ENCODE measurements at regions not wholly inside any gene's neighbourhood (a gene's known extent, or its start where the extent isn't known, plus 50 kb on each side); places are given as distances from the start of the nearest gene placed in this dataset.

DNA sequence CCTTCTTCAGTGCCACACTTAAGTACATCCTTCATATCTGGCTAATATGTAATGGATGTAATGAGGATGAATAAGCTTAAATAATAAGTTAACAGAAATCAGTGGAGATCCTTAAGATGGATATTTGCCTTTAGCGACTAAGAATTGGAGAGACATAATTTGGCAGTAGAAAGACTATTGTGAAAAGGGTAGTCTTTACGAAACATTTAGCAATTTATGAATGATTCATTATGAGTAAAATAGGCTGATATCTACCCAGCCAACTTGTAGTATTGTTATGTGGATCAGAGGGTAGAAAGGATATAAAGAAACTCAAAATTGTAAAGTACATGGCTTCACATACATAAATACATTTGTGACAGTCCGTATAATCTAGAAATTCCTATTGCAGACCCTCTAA is 2371.8 kb downstream of the PCDH7 start:
- TF ChIP-seq CTCF (IDR thresholded peaks at IDR 0.05) = no peak
- no peak for TF ChIP-seq ZFX (IDR thresholded peaks at IDR 0.05; ENCODE audit: borderline replicate concordance)

Data from 22Rv1 (cell line).